Activated CD8-positive, alpha-beta T cell treated with anti-CD3 and anti-CD28 coated beads, Interleukin-2, amount 10 ng/mL, durations not matched to agents 7 days and 5 days (primary cell): ENCODE measurements at regions not wholly inside any gene's neighbourhood (a gene's known extent, or its start where the extent isn't known, plus 50 kb on each side); places are given as distances from the start of the nearest gene placed in this dataset.

ENCODE experiments used
- ATAC-seq: fragments of 150-1000 bp; cut with Tn5 transposase; one replicate; pipeline ENCODE4 v1.10.0; 2021; ENCODE audit warnings: moderate library complexity
- CTCF ChIA-PET: fragments of 350-600 bp; sonication (Branson Sonifier 250); formaldehyde crosslinking; loops from one replicate; lab custom pipeline; 2021; ENCODE audit warnings: antibody characterized with exemption; lab: Charles Lee
- POLR2A ChIA-PET: fragments of 350-600 bp; sonication (Branson Sonifier 250); formaldehyde crosslinking; loops from one replicate; lab custom pipeline; 2021; ENCODE audit warnings: antibody characterized with exemption; lab: Charles Lee
- DNase-seq: peaks from one replicate; pipeline ENCODE4 v3.0.0-alpha.2; 2020
- H3K27ac Mint-ChIP-seq: one replicate; pipeline ENCODE4 v1.8.0; 2021; ENCODE audit warnings: mild to moderate bottlenecking, mixed read lengths
- H3K27me3 Mint-ChIP-seq: one replicate; pipeline ENCODE4 v1.8.0; 2021; ENCODE audit warnings: low read depth, mixed read lengths
- H3K36me3 Mint-ChIP-seq: one replicate; pipeline ENCODE4 v1.8.0; 2021; ENCODE audit warnings: low read depth, mixed read lengths
- H3K4me1 Mint-ChIP-seq: one replicate; pipeline ENCODE4 v1.8.0; 2021; ENCODE audit warnings: low read depth, mixed read lengths
- H3K4me3 Mint-ChIP-seq: one replicate; pipeline ENCODE4 v1.8.0; 2021; ENCODE audit warnings: mild to moderate bottlenecking, mixed read lengths
- H3K9me3 Mint-ChIP-seq: one replicate; pipeline ENCODE4 v1.8.0; 2022; ENCODE audit warnings: mixed read lengths; ENCODE audit not compliant: insufficient read depth

- ChIA-PET POLR2A (no interaction called here), CTCF (no interaction called here)
- no peaks in the 10 kb centered on the region for H3K9me3 Mint-ChIP-seq
- no peak for DNase-seq
- no peaks in the 10 kb centered on the region for H3K36me3 Mint-ChIP-seq
- H3K27me3 Mint-ChIP-seq, result no peaks in the 10 kb centered on the region
- no peak overlapping the region for H3K27ac Mint-ChIP-seq
- no peak for ATAC-seq
- H3K4me3 Mint-ChIP-seq, result no peak overlapping the region
- H3K4me1 Mint-ChIP-seq, result no peaks in the 10 kb centered on the region
These were observed 310.2 kb upstream of the CNR1 start for GRCh38 chr6:88476388-88476787.

DNA sequence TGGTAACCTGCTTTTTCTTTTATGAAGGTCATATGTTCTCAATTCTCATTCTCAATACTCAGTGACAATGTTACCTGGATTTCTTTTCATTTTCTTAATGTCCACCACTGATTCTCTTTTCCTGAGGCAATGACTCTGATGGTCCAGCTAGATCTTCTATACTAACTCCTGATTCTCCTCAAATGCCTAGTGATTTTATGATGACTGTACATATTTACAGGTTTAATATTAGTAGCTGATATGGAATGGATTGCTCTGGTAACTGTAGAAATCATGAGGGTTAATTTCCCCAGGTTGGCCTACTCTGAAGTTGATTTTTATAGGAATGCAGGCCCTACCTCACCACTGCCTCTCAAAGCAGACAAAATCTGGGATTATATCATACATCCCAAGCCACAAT, 308.6 kb upstream of the CNR1 start:
- Mint-ChIP-seq H3K4me3 (no peak overlapping the region), H3K4me1 (no peaks in the 10 kb centered on the region), H3K36me3 (no peaks in the 10 kb centered on the region), H3K9me3 (no peaks in the 10 kb centered on the region), H3K27ac (no peak overlapping the region), H3K27me3 (no peaks in the 10 kb centered on the region)
- no peak for DNase-seq
- ChIA-PET CTCF (no interaction called here), POLR2A (no interaction called here)
- no peak for ATAC-seq

DNA sequence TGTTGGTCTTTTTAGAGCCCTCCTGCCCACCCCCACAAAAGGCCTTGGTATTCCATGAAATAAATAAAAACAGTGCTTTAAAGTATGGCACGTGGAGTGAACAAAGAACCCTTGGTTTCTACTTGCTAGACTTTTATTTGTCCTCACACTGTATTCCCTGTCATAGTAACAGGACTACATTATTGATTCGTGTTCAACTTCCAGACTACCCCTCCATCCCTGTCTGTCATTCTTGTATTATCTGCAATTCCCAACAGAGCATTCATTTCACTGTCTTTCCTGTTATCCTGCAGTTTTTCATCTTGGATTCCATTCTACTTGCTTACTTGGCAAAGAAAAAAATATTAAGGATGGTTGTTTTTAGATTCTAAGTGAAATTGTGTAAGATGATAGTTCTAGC, 307.4 kb upstream of the CNR1 start:
- Mint-ChIP-seq H3K4me1 (no peaks in the 10 kb centered on the region), H3K27me3 (no peaks in the 10 kb centered on the region), H3K4me3 (no peak overlapping the region), H3K9me3 (no peaks in the 10 kb centered on the region), H3K27ac (no peak overlapping the region), H3K36me3 (no peaks in the 10 kb centered on the region)
- ChIA-PET CTCF (no interaction called here), POLR2A (no interaction called here)
- ATAC-seq (no peak), DNase-seq (no peak)

DNA sequence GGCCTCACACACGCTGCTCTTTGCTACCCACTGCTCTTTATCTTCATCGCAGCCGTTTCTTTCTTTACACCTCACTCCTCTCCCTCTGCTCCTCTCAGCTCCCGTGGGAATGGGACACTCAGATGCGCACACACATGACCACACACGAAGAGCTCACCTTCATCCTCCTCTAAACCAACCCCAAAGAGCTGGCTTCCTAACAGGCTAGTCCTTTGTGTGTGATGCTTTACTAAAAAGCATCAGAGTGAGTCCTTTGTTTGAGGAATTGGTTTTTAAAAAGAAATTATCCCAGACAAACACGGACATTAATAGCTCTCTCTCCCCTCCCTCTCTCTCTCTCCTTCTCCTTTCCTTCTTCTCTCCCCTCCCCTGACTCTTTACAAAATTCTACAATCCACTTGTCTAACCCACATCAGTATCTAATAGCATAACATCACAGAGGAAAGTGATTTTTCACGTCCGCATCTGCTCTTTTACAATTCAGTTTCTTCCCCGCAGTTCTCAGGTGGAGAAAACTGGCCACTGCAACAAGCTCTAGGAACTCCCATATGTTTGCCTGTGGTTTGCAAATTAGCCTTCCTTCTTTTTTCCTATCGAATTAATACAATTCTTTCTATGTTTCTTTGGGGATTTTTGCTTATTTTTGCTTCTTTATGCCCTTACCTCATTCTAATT, 306.8 kb upstream of the CNR1 start:
- ChIA-PET CTCF (no interaction called here), POLR2A (no interaction called here)
- Mint-ChIP-seq H3K4me1 (no peaks in the 10 kb centered on the region), H3K36me3 (no peaks in the 10 kb centered on the region), H3K4me3 (no peak overlapping the region), H3K9me3 (no peaks in the 10 kb centered on the region), H3K27ac (no peak overlapping the region), H3K27me3 (no peaks in the 10 kb centered on the region)
- ATAC-seq (no peak), DNase-seq (no peak)

GRCh38 chr6:88459643-88460042, 293.5 kb upstream of the CNR1 start:
- no peaks in the 10 kb centered on the region for H3K9me3 Mint-ChIP-seq
- ChIA-PET POLR2A (no interaction called here), CTCF (no interaction called here)
- H3K27me3 Mint-ChIP-seq, result peaks cover 6% of the 10 kb centered on the region
- ATAC-seq (no peak), DNase-seq (no peak)
- H3K27ac Mint-ChIP-seq, result no peak overlapping the region
- no peaks in the 10 kb centered on the region for H3K36me3 Mint-ChIP-seq
- H3K4me1 Mint-ChIP-seq, result no peaks in the 10 kb centered on the region
- no peak overlapping the region for H3K4me3 Mint-ChIP-seq

DNA sequence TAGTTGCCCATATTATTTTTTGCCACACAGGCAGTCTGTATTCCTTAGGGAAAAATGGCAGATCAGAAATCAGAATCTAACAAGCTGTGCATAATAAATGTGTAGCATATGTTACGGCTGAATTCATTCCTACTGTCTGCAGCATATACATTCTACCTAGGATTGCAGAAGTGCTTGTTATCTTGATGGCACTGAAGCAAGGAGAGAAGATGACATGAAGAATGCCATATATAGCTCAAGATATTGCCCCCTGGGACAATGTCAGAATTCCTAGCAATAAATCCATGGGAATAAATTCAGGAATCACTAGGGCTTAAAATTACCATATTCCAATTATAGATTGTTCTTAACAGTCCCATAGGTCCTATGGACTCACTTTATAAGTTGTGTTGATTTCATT, 293.0 kb upstream of the CNR1 start:
- Mint-ChIP-seq H3K4me3 (no peak overlapping the region), H3K36me3 (no peaks in the 10 kb centered on the region), H3K27ac (no peak overlapping the region), H3K4me1 (no peaks in the 10 kb centered on the region), H3K9me3 (no peaks in the 10 kb centered on the region), H3K27me3 (peaks cover 6% of the 10 kb centered on the region)
- no peak for DNase-seq
- ChIA-PET POLR2A (no interaction called here), CTCF (no interaction called here)
- no peak for ATAC-seq

- peaks cover 6% of the 10 kb centered on the region for H3K27me3 Mint-ChIP-seq
- no peaks in the 10 kb centered on the region for H3K36me3 Mint-ChIP-seq
- no peak overlapping the region for H3K27ac Mint-ChIP-seq
- POLR2A ChIA-PET, result no interaction called here
- H3K4me1 Mint-ChIP-seq, result no peaks in the 10 kb centered on the region
- no peaks in the 10 kb centered on the region for H3K9me3 Mint-ChIP-seq
- no peak for ATAC-seq
- DNase-seq, result no peak
- H3K4me3 Mint-ChIP-seq, result no peak overlapping the region
- CTCF ChIA-PET, result no interaction called here
These were observed 292.5 kb upstream of the CNR1 start for GRCh38 chr6:88458662-88459061.

- ChIA-PET CTCF (no interaction called here), POLR2A (no interaction called here)
- DNase-seq, result no peak
- H3K27ac Mint-ChIP-seq, result no peak overlapping the region
- no peaks in the 10 kb centered on the region for H3K36me3 Mint-ChIP-seq
- no peak for ATAC-seq
- H3K4me3 Mint-ChIP-seq, result no peak overlapping the region
- no peaks in the 10 kb centered on the region for H3K9me3 Mint-ChIP-seq
- peaks cover 4% of the 10 kb centered on the region for H3K27me3 Mint-ChIP-seq
- no peaks in the 10 kb centered on the region for H3K4me1 Mint-ChIP-seq
These were observed 290.2 kb upstream of the CNR1 start for GRCh38 chr6:88456221-88456859.

DNA sequence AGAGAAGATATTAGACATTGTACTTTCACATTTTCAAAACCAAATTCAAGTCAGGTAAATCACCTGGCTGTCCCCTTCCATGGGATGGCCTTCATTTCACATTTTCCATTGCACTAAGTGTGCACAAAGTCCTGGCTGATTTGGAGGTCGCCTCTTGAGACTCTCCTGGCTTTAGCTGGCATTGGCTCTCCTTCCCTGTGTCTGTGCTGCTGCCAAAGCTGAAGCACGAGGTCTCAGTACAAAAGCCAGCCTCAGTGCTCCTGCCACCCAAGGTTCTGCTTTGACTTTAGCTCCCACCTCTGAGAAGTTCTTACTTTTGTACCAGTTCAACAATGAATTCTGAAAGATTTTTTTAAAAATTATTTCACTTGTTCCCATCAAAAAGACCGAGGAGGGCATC, 289.2 kb upstream of the CNR1 start:
- ChIA-PET CTCF (no interaction called here), POLR2A (no interaction called here)
- ATAC-seq (no peak), DNase-seq (no peak)
- H3K36me3 Mint-ChIP-seq, result no peaks in the 10 kb centered on the region
- H3K27me3 Mint-ChIP-seq, result no peaks in the 10 kb centered on the region
- no peaks in the 10 kb centered on the region for H3K4me1 Mint-ChIP-seq
- no peaks in the 10 kb centered on the region for H3K9me3 Mint-ChIP-seq
- H3K4me3 Mint-ChIP-seq, result no peak overlapping the region
- no peak overlapping the region for H3K27ac Mint-ChIP-seq

DNA sequence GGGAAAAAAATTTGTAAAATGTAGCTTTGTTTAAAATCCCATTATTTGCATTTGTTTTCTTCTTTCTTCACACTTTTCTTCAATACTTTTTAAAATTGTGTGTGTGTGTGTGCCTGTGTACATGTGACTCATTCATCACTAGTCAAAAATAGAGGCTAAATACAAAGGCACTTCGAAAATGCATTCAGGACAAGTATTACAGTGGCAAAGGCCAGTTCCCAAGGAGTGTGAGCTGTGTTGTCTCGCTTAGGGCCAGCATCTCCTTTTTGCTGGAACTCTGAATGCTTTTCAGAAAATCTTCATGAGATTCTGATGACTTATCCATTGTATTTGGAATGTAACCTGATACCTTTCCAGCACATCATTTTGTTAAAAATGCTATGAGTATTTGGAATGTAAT, 288.5 kb upstream of the CNR1 start:
- DNase-seq (no peak), ATAC-seq (no peak)
- ChIA-PET POLR2A (no interaction called here), CTCF (no interaction called here)
- Mint-ChIP-seq H3K27me3 (no peaks in the 10 kb centered on the region), H3K36me3 (no peaks in the 10 kb centered on the region), H3K4me3 (no peak overlapping the region), H3K4me1 (no peaks in the 10 kb centered on the region), H3K27ac (no peak overlapping the region), H3K9me3 (no peaks in the 10 kb centered on the region)

DNA sequence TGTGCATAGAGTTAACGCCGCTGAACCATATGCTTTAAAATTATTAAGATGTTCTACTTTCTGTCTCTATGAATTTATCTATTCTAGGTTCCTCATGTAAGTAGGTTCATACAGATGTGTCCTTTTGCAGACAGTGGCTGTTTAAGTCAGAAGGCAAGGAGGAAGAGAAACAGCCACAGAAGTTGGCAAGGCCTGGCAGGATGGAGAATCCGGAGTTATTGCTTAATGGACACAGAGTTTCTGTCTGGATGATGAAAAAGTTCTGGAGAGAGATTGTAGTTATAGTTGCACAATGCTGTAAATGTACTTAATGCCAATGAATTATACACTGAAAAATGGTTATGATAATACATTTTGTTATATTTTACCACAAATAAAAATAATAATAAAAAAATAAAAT, 283.6 kb upstream of the CNR1 start:
- Mint-ChIP-seq H3K36me3 (no peaks in the 10 kb centered on the region), H3K27ac (no peak overlapping the region), H3K9me3 (no peaks in the 10 kb centered on the region), H3K4me1 (no peaks in the 10 kb centered on the region), H3K4me3 (no peak overlapping the region), H3K27me3 (no peaks in the 10 kb centered on the region)
- POLR2A ChIA-PET, result no interaction called here
- CTCF ChIA-PET, result no interaction called here
- ATAC-seq (no peak), DNase-seq (no peak)

GRCh38 chr6:88445188-88445965, 279.2 kb upstream of the CNR1 start:
- ATAC-seq (no peak), DNase-seq (no peak)
- H3K9me3 Mint-ChIP-seq, result no peaks in the 10 kb centered on the region
- no peak overlapping the region for H3K27ac Mint-ChIP-seq
- ChIA-PET POLR2A (no interaction called here), CTCF (no interaction called here)
- H3K4me3 Mint-ChIP-seq, result no peak overlapping the region
- no peaks in the 10 kb centered on the region for H3K36me3 Mint-ChIP-seq
- H3K27me3 Mint-ChIP-seq, result no peaks in the 10 kb centered on the region
- no peaks in the 10 kb centered on the region for H3K4me1 Mint-ChIP-seq
